ENCODE measurements at regions not wholly inside any gene's neighbourhood (a gene's known extent, or its start where the extent isn't known, plus 50 kb on each side); places are given as distances from the start of the nearest gene placed in this dataset.
"Not testable (repeated sequence)": the region's sequence is repeated elsewhere in the genome, so short reads cannot be mapped to it uniquely, and the experiment has no call there.

DNA sequence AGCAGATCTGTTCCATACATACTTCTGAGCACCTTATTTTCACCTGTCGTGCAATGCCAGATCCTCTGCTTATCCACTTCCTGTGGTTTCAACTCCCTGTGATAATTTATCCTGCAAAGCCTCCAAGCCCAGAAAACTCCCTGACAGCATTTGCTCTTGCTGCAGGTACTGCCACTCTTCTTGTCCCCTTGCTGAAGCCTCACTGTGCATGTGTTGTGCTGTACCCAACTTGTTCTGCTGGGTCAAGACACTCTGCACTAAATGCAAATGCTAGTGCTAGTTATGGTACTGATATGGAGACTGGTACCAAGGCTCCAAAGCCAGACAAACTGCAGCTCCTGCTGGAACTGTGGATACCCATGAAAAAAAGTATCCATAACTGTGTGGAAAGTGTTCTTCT lies 315.4 kb upstream of the MIR17HG start:
- DNase-seq, result no peak

GRCh38 chr13:91036886-91037285 lies 310.6 kb upstream of the MIR17HG start:
- DNase-seq, result no peak

- no peak for DNase-seq
These were observed 304.6 kb upstream of the MIR17HG start for GRCh38 chr13:91042870-91043269.

DNA sequence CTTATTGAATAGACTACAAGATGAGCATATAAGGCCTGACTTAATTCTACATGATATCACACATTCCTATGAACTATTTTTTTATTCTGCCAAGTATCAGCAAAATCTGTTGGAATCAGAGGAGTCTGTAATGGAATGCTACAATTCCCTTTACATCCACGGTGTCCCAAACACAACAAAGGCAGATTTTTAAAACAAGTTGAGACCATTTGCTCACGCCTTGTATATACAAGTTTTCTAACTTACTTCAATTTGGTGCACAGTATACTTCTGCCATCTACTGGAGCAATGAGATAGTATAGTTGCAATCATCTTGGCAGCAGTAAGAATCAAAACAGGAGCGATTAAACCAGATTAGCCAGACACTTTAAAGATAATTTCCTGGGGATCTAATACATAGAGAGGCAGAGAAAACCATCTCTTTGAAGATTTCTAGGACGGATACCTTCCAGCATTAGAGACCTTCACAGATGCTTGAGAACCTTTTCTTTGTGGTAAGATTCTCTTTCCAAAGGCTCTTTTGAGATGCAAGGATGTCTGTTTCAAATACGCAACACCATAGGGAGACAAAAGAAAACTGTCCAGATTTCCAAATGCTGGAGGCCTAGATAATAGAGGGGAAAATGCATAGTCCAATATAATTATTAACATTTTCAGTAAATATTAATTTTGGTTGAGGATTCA lies 302.0 kb upstream of the MIR17HG start:
- DNase-seq, result peak in 1 of 2 donors; percentile 12

GRCh38 chr13:91046715-91047327 lies 300.7 kb upstream of the MIR17HG start:
- DNase-seq, result no peak

DNA sequence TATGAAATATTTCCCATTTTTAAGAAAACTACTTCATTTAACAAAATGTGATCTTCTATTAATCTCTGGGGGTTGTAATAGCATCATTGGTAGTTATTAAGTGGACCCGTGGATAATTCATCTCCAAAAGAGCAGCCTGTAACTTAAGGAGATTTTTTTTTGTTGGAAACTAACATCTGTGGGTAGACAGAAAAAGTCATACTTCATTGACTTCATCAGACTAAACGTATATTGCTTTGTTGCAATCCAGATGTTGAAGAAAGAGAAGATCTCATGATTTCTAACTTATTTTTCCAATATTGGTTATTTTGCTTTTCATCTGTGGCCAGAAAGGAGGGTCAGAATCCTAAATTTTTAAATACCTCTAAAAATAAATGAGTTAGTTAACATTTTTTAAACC lies 296.5 kb upstream of the MIR17HG start:
- no peak for DNase-seq

- no peak for DNase-seq
These were observed 294.6 kb upstream of the MIR17HG start for GRCh38 chr13:91052876-91053275.

- no peak for DNase-seq
These were observed 294.0 kb upstream of the MIR17HG start for GRCh38 chr13:91053318-91054065.

GRCh38 chr13:91054902-91055301 lies 292.6 kb upstream of the MIR17HG start:
- DNase-seq, result no peak

DNA sequence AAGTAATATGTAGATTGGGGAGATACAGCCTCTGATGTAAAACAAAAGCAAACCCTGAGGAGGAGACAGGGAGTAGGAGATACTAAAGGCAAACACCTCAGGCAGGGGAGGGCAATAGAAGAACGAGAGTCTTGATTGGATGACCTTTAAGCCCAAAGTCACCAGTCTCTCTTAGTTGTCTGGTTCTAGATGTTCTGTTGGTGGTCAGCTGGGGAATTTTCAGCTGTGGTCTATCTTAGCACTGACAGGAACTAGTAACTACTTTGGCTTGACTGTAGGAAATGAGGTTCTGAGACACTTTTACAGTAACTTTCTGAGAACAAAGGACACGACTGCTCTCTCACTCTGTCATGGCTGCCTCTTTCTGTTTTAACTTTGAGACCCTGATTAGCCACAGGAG lies 290.7 kb upstream of the MIR17HG start:
- no peak for DNase-seq

- not testable (repeated sequence) for DNase-seq
These were observed 290.0 kb upstream of the MIR17HG start for GRCh38 chr13:91057507-91057906.

- no peak for DNase-seq
These were observed 289.4 kb upstream of the MIR17HG start for GRCh38 chr13:91058066-91058465.

DNA sequence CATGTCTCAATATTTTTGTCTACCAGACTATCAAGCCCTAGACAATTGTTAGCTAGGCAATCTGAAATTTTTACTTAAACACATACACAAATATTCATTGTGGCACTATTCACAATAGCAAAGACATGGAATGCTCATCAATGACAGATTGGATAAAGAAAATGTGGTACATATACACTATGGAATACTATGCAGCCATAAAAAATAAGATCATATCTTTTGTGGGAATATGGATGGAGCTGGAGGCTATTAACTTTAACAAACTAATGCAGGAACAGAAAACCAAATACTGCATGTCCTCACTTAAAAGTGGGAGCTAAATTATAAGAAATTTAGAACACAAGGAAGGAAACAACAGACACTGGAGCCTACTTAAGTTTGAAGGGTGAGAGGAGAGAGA lies 288.6 kb upstream of the MIR17HG start:
- no peak for DNase-seq

- DNase-seq, result no peak
These were observed 280.7 kb upstream of the MIR17HG start for GRCh38 chr13:91066745-91067144.

- peak; percentile 63 to 87 for DNase-seq
These were observed 275.0 kb upstream of the MIR17HG start for GRCh38 chr13:91072486-91072885.

DNA sequence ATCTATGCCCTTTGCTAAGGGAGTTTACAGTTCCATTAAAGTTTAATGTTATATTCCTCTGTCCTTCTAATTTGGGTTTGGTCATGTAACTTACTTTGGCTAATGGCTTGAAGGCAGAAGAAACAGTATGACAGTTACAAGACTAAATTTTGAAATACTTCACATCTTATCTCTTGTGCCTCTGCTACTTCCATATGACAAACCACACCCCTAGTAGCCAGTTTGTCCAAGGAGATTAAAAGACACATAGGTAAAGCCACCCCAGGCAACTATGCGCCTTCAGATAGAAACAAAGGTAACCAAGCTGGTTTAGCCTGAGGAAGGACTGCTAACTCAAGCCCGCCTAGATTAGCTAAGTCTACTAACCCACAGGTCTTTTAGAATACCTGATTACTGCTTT lies 273.4 kb upstream of the MIR17HG start:
- no peak for DNase-seq

DNA sequence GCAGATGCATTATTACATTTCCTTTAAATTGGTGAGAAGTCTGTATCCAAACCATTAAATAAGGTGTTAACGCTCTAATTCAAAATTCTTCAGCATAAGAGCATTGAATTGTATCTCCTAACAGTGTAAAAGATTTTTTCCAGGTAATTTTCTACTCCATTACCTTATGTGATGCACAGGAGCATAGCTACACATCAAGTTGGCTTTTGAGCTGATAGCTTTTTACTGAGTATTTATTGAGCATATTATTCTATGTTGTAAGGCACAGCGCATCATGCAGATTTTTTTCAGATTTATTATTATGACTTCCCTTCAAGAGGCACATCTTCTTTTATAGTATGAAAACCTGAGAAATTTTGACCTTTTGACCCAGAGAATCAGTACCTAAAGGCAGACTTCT lies 270.7 kb upstream of the MIR17HG start:
- DNase-seq, result no peak

- DNase-seq, result peak in 1 of 2 donors; percentile 47
These were observed 269.3 kb upstream of the MIR17HG start for GRCh38 chr13:91078093-91078679.

GRCh38 chr13:91079176-91079575 lies 268.3 kb upstream of the MIR17HG start:
- no peak for DNase-seq

GRCh38 chr13:91085127-91085526 lies 262.4 kb upstream of the MIR17HG start:
- DNase-seq, result no peak

- DNase-seq, result no peak
These were observed 260.4 kb upstream of the MIR17HG start for GRCh38 chr13:91086936-91087716.

- DNase-seq, result no peak
These were observed 250.2 kb upstream of the MIR17HG start for GRCh38 chr13:91097269-91097668.

- no peak for DNase-seq
These were observed 247.6 kb upstream of the MIR17HG start for GRCh38 chr13:91099877-91100276.
